ENCODE measurements at regions not wholly inside any gene's neighbourhood (a gene's known extent, or its start where the extent isn't known, plus 50 kb on each side); places are given as distances from the start of the nearest gene placed in this dataset.

DNA sequence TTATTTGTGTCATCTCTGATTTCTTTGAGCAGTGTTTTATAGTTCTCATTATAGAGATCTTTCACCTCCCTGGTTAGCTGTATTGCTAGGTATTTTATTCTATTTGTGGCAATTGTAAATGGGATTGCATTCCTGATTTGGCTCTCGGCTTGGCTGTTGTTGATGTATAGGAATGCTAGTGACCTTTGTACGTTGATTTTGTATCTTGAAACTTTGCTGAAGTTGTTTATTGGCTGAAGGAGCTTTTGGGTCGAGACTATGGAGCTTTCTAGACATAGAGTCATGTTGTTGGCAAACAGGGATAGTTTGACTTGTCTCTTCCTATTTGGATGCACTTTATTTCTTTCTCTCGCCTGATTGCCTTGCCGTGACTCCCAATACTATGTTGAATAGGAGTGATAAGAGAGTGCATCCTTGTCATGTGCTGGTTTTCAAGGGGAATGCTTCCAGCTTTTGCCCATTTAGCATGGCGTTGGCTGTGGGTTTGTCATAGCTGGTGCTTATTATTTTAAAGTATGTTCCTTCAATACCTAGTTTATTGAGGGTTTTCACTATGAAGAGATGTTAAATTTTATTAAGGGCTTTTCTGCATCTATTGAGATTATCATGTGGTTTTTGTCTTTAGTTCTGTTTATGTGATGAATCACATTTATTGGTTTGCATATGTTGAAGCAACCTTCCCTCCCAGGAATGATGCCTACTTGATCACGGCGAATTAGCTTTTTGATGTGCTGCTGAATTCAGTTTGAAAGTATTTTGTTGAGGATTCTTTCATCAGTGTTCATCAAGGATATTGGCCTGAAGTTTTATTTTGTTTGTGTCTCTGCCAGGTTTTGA lies 72.7 kb upstream of the BOD1L1 start:
- Histone ChIP-seq H3K27ac (ENCODE audit: low read depth, low read length) (no peak overlapping the region), H3K9ac (replicated peaks in 1 of 4; ENCODE audit: extremely low read depth in 1 of 4, low read depth in 3 of 4, low read length in 3 of 4) (no peak overlapping the region), H2BK120ac (replicated peaks; ENCODE audit: low read depth, low read length) (no peak overlapping the region), H3K27me3 (replicated peaks in 1 of 4; ENCODE audit: control insufficient read depth in 3 of 4, extremely low read depth in 1 of 4, insufficient read depth in 3 of 4, low read length in 3 of 4) (no peaks in the 10 kb centered on the region), H2AFZ (ENCODE audit: low read length) (no peak overlapping the region), H3K23me2 (ENCODE audit: low read depth, low read length) (no peaks in the 10 kb centered on the region), H3K4me3 (ENCODE audit: extremely low read depth in 1 of 4, insufficient read depth in 2 of 4, low read depth in 3 of 4, low read length in 4 of 4) (no peak overlapping the region), H4K91ac (replicated peaks; ENCODE audit: insufficient read length, low read length) (no peak overlapping the region), H3K79me2 (ENCODE audit: control insufficient read depth in 1 of 2, insufficient read depth in 2 of 2, low read length in 2 of 2) (no peaks in the 10 kb centered on the region), H3K79me1 (ENCODE audit: low read depth, low read length) (no peaks in the 10 kb centered on the region), H4K5ac (ENCODE audit: insufficient read length, low read depth, low read length) (no peak overlapping the region), H3K9me3 (ENCODE audit: insufficient read depth in 2 of 2, low read depth in 1 of 2, low read length in 1 of 2) (no peaks in the 10 kb centered on the region), H3K23ac (ENCODE audit: insufficient read length) (no peak overlapping the region), H2AK5ac (ENCODE audit: low read depth, low read length) (no peak overlapping the region), H4K8ac (ENCODE audit: extremely low read depth, insufficient read depth, low read length) (no peak overlapping the region), H3K36me3 (ENCODE audit: control insufficient read depth in 2 of 4, insufficient read depth in 4 of 4, low read length in 3 of 4) (no peaks in the 10 kb centered on the region), H3K14ac (ENCODE audit: insufficient read length) (no peak overlapping the region), H3K56ac (replicated peaks; ENCODE audit: insufficient read length, low read depth, low read length) (no peak overlapping the region), H4K20me1 (replicated peaks in 1 of 2; ENCODE audit: control insufficient read depth in 1 of 2, insufficient read depth in 2 of 2, low read length in 2 of 2) (no peaks in the 10 kb centered on the region), H2BK12ac (ENCODE audit: low read depth, low read length) (no peak overlapping the region), H3K4me1 (replicated peaks in 1 of 4; ENCODE audit: control insufficient read depth in 3 of 4, insufficient read depth in 4 of 4, low read length in 3 of 4) (no peaks in the 10 kb centered on the region), H3K4me2 (ENCODE audit: insufficient read depth in 1 of 2, low read depth in 2 of 2, low read length in 2 of 2) (no peak overlapping the region), H2BK5ac (ENCODE audit: low read depth, low read length) (no peak overlapping the region), H2BK20ac (ENCODE audit: low read length) (no peak overlapping the region), H3K18ac (ENCODE audit: extremely low read depth, low read length) (no peak overlapping the region), H2BK15ac (ENCODE audit: low read length) (no peak overlapping the region), H3K4ac (replicated peaks; ENCODE audit: insufficient read length, low read depth, low read length) (no peak overlapping the region)
- no peak for DNase-seq (ENCODE audit: low read depth in 1 of 2, low spot score in 2 of 2)
- no peak for FAIRE-seq
- WGBS, 2 experiments (ENCODE audit: extremely low coverage in 1 of 2, insufficient coverage in 1 of 2, insufficient read length in 1 of 2, insufficient replicate concordance in 2 of 2, low coverage in 1 of 2, low lambda C conversion rate in 2 of 2, missing lambda C conversion rate in 1 of 2) = 76% methylated on average over 8 of the region's 8 CpGs; no CpG with 5 or more reads in 1 of the 2 experiments
- CTCF ChIA-PET (ENCODE audit: partially characterized antibody) = interaction anchor here (0.6 to 0.7 kb wide), 3 partner anchors 18 to 1537 kb away, joined by 3 read pairs; no protein-coding TSS in a partner anchor
- POLR2A ChIA-PET (ENCODE audit: partially characterized antibody) = no interaction called here
- TF ChIP-seq MAFK (IDR thresholded peaks at IDR 0.05; ENCODE audit: low read depth, low read length) = no peak
- TF ChIP-seq, protein P1, sequence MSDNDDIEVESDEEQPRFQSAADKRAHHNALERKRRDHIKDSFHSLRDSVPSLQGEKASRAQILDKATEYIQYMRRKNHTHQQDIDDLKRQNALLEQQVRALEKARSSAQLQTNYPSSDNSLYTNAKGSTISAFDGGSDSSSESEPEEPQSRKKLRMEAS (IDR thresholded peaks at IDR 0.05) = no peak
- TF ChIP-seq BCL11A (IDR thresholded peaks at IDR 0.05; ENCODE audit: low read depth in 2 of 2, low read length in 2 of 2) = no peak
- no peak for TF ChIP-seq JUN (IDR thresholded peaks at IDR 0.05; ENCODE audit: low read depth, low read length)
- no peak for TF ChIP-seq TBP (IDR thresholded peaks at IDR 0.05; ENCODE audit: low read depth, low read length)
- TF ChIP-seq BRCA1 (IDR thresholded peaks at IDR 0.05; ENCODE audit: low read depth, low read length) = no peak
- no peak for TF ChIP-seq SIRT6 (IDR thresholded peaks at IDR 0.05; ENCODE audit: low read length)
- no peak for TF ChIP-seq BACH1 (IDR thresholded peaks at IDR 0.05; ENCODE audit: low read length)
- TF ChIP-seq YY1 (IDR thresholded peaks at IDR 0.05; ENCODE audit: low read depth, low read length) = no peak
- no peak for TF ChIP-seq CHD1 (IDR thresholded peaks at IDR 0.05; ENCODE audit: low read depth, low read length)
- no peak for TF ChIP-seq HDAC2 (IDR thresholded peaks at IDR 0.05; ENCODE audit: borderline replicate concordance in 1 of 2, low read depth in 2 of 2, low read length in 2 of 2)
- no peak for TF ChIP-seq RXRA (IDR thresholded peaks at IDR 0.05; ENCODE audit: insufficient read depth, low read depth, low read length)
- TF ChIP-seq CTBP2 (IDR thresholded peaks at IDR 0.05; ENCODE audit: borderline replicate concordance, insufficient read depth, insufficient read length, low read length) = no peak
- TF ChIP-seq CHD2 (IDR thresholded peaks at IDR 0.05; ENCODE audit: low read length) = no peak

Measured in H1 (cell line).